SKM-1 (cell line): ENCODE measurements at regions not wholly inside any gene's neighbourhood (a gene's known extent, or its start where the extent isn't known, plus 50 kb on each side); places are given as distances from the start of the nearest gene placed in this dataset.

Experiments
- DNase-seq: peaks from one replicate; lab custom pipeline; 2025; ENCODE audit not compliant: unreplicated experiment; lab: John Stamatoyannopoulos, UW

GRCh38 chr9:26326563-26326962, 566.0 kb downstream of the CAAP1 start:
- peak; percentile 54 for DNase-seq

GRCh38 chr9:26325444-26325829, 567.2 kb downstream of the CAAP1 start:
- no peak for DNase-seq

GRCh38 chr9:26324786-26325443, 567.7 kb downstream of the CAAP1 start:
- DNase-seq = no peak

GRCh38 chr9:26321935-26322334, 570.7 kb downstream of the CAAP1 start:
- DNase-seq = no peak

- no peak for DNase-seq
Observed at GRCh38 chr9:26319859-26320258, 572.7 kb downstream of the CAAP1 start.

GRCh38 chr9:26313108-26313507, 579.5 kb downstream of the CAAP1 start:
- no peak for DNase-seq

- DNase-seq = no peak
Observed at GRCh38 chr9:26311463-26311995, 581.1 kb downstream of the CAAP1 start.

- DNase-seq = no peak
Observed at GRCh38 chr9:26310294-26310693, 582.3 kb downstream of the CAAP1 start.

GRCh38 chr9:26308328-26308727, 584.3 kb downstream of the CAAP1 start:
- no peak for DNase-seq

GRCh38 chr9:26301659-26302058, 590.9 kb downstream of the CAAP1 start:
- no peak for DNase-seq

- DNase-seq = no peak
Observed at GRCh38 chr9:26301046-26301445, 591.6 kb downstream of the CAAP1 start.

GRCh38 chr9:26296910-26297572, 595.6 kb downstream of the CAAP1 start:
- DNase-seq = no peak

- DNase-seq = no peak
Observed at GRCh38 chr9:26292943-26293342, 599.7 kb downstream of the CAAP1 start.

GRCh38 chr9:26271495-26272122, 593.4 kb upstream of the TUSC1 start:
- no peak for DNase-seq

- DNase-seq = no peak
Observed at GRCh38 chr9:26266146-26266793, 588.0 kb upstream of the TUSC1 start.

- DNase-seq = no peak
Observed at GRCh38 chr9:26264709-26265601, 586.7 kb upstream of the TUSC1 start.

- DNase-seq = no peak
Observed at GRCh38 chr9:26263478-26263877, 585.2 kb upstream of the TUSC1 start.

GRCh38 chr9:26262421-26263107, 584.3 kb upstream of the TUSC1 start:
- DNase-seq = no peak

GRCh38 chr9:26261503-26262330, 583.5 kb upstream of the TUSC1 start:
- DNase-seq = no peak
